Pons (tissue), 1 donor: ENCODE measurements at regions not wholly inside any gene's neighbourhood (a gene's known extent, or its start where the extent isn't known, plus 50 kb on each side); places are given as distances from the start of the nearest gene placed in this dataset.
A peak's percentile ranks its signal among the peaks of the same experiment; 100 is the strongest.
"Not testable (repeated sequence)": the region's sequence is repeated elsewhere in the genome, so short reads cannot be mapped to it uniquely, and the experiment has no call there.

Experiments
- DNase-seq: peaks from one replicate; pipeline ENCODE4 v3.0.0-alpha.2; 2016; ENCODE audit warnings: low spot score

- DNase-seq: no peak
Observed at GRCh38 chr4:25474690-25475089, 97.6 kb downstream of the ANAPC4 start.

GRCh38 chr4:25477221-25477620, 100.2 kb downstream of the ANAPC4 start:
- no peak for DNase-seq

- DNase-seq: no peak
Observed at GRCh38 chr4:25481648-25482047, 104.6 kb downstream of the ANAPC4 start.

- DNase-seq: no peak
Observed at GRCh38 chr4:25484243-25484721, 107.2 kb downstream of the ANAPC4 start.

GRCh38 chr4:25485104-25485503, 108.0 kb downstream of the ANAPC4 start:
- no peak for DNase-seq

- no peak for DNase-seq
Observed at GRCh38 chr4:25486171-25486570, 109.1 kb downstream of the ANAPC4 start.

GRCh38 chr4:25487155-25487554, 110.1 kb downstream of the ANAPC4 start:
- no peak for DNase-seq

- DNase-seq: no peak
Observed at GRCh38 chr4:25489253-25489797, 112.3 kb downstream of the ANAPC4 start.

GRCh38 chr4:25493466-25493865, 116.4 kb downstream of the ANAPC4 start:
- no peak for DNase-seq

- no peak for DNase-seq
Observed at GRCh38 chr4:25494166-25494565, 117.1 kb downstream of the ANAPC4 start.

- DNase-seq: peak; percentile 3
Observed at GRCh38 chr4:25500626-25501316, 123.7 kb downstream of the ANAPC4 start.

GRCh38 chr4:25502115-25502514, 125.1 kb downstream of the ANAPC4 start:
- DNase-seq: no peak

GRCh38 chr4:25503779-25504178, 126.7 kb downstream of the ANAPC4 start:
- no peak for DNase-seq

GRCh38 chr4:25504932-25505636, 128.0 kb downstream of the ANAPC4 start:
- no peak for DNase-seq

GRCh38 chr4:25505637-25505991, 128.6 kb downstream of the ANAPC4 start:
- no peak for DNase-seq

GRCh38 chr4:25506032-25506571, 129.0 kb downstream of the ANAPC4 start:
- no peak for DNase-seq

GRCh38 chr4:25509646-25510045, 132.6 kb downstream of the ANAPC4 start:
- no peak for DNase-seq

GRCh38 chr4:25511823-25512222, 134.8 kb downstream of the ANAPC4 start:
- DNase-seq: not testable (repeated sequence)

GRCh38 chr4:25513814-25514213, 136.8 kb downstream of the ANAPC4 start:
- no peak for DNase-seq

- DNase-seq: no peak
Observed at GRCh38 chr4:25523405-25523804, 132.2 kb upstream of the SLC34A2 start.

GRCh38 chr4:25524663-25525062, 131.0 kb upstream of the SLC34A2 start:
- no peak for DNase-seq

GRCh38 chr4:25525896-25526295, 129.8 kb upstream of the SLC34A2 start:
- no peak for DNase-seq

- DNase-seq: no peak
Observed at GRCh38 chr4:25527034-25527433, 128.6 kb upstream of the SLC34A2 start.
